ENCODE measurements at regions not wholly inside any gene's neighbourhood (a gene's known extent, or its start where the extent isn't known, plus 50 kb on each side); places are given as distances from the start of the nearest gene placed in this dataset.

GRCh38 chr20:62528983-62529891 lies 53.4 kb upstream of the GATA5 start (continued):
- no peak for TF ChIP-seq KDM1A (CRISPR knock-in tag; IDR thresholded peaks at IDR 0.05)
- 0 out of 2 replicates have a peak, but pooled peaks have one; percentile 18 for TF ChIP-seq SP2 (CRISPR knock-in tag; IDR thresholded peaks at IDR 0.05)
- no peak for TF ChIP-seq ZBTB40 (IDR thresholded peaks at IDR 0.05)
- TF ChIP-seq ZBTB40 (CRISPR knock-in tag; IDR thresholded peaks at IDR 0.05): 0 out of 2 replicates have a peak, but pooled peaks have one; percentile 46
- TF ChIP-seq REST (IDR thresholded peaks at IDR 0.05; ENCODE audit: borderline replicate concordance in 1 of 2, low read depth in 1 of 2, low read length in 2 of 2): peak in 1 of 2 experiments; percentile 31; a peak in 2 of 4 replicates
- TF ChIP-seq ELF1 (CRISPR knock-in tag; IDR thresholded peaks at IDR 0.05): no peak
- 0 out of 2 replicates have a peak, but pooled peaks have one; percentile 30 for TF ChIP-seq ZBTB42 (CRISPR knock-in tag; IDR thresholded peaks at IDR 0.05)
- no peak for TF ChIP-seq ATF3 (CRISPR knock-in tag; IDR thresholded peaks at IDR 0.05)
- no peak for TF ChIP-seq ZNF230 (CRISPR knock-in tag; IDR thresholded peaks at IDR 0.05)
- TF ChIP-seq RFXAP (CRISPR knock-in tag; IDR thresholded peaks at IDR 0.05; ENCODE audit: borderline replicate concordance): peak; percentile 54; the same call in 1 of the 2 replicates
- TF ChIP-seq RAD21 (CRISPR knock-in tag; IDR thresholded peaks at IDR 0.05): 0 out of 2 replicates have a peak, but pooled peaks have one; percentile 21
- TF ChIP-seq, protein P1, sequence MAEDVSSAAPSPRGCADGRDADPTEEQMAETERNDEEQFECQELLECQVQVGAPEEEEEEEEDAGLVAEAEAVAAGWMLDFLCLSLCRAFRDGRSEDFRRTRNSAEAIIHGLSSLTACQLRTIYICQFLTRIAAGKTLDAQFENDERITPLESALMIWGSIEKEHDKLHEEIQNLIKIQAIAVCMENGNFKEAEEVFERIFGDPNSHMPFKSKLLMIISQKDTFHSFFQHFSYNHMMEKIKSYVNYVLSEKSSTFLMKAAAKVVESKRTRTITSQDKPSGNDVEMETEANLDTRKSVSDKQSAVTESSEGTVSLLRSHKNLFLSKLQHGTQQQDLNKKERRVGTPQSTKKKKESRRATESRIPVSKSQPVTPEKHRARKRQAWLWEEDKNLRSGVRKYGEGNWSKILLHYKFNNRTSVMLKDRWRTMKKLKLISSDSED (CRISPR knock-in tag; IDR thresholded peaks at IDR 0.05): no peak
- 0 out of 2 replicates have a peak, but pooled peaks have one; percentile 39 for TF ChIP-seq PCBP1 (IDR thresholded peaks at IDR 0.05; ENCODE audit: borderline replicate concordance, low read depth, low read length)

Data from HepG2 (cell line).